B cell (primary cell): ENCODE measurements at regions not wholly inside any gene's neighbourhood (a gene's known extent, or its start where the extent isn't known, plus 50 kb on each side); places are given as distances from the start of the nearest gene placed in this dataset.

ENCODE experiments used
- ATAC-seq: fragments of 200-7000 bp; cut with Tn5 transposase; one replicate; pipeline ENCODE4 v1.10.0; 2021; ENCODE audit warnings: low read depth, mild to moderate bottlenecking, moderate number of reproducible peaks, moderate library complexity
- CTCF ChIA-PET: fragments of 350-600 bp; sonication (Branson Sonifier 250); formaldehyde crosslinking; loops from one replicate; lab custom pipeline; 2021; ENCODE audit warnings: antibody characterized with exemption, inconsistent platforms; lab: Charles Lee
- POLR2A ChIA-PET: fragments of 350-600 bp; sonication (Branson Sonifier 250); formaldehyde crosslinking; loops from one replicate; lab custom pipeline; 2021; ENCODE audit warnings: antibody characterized with exemption; lab: Charles Lee
- DNase-seq: peaks from one replicate; pipeline ENCODE4 v3.0.0; 2013
- H2AFZ ChIP-seq: 2 replicates; pipeline ENCODE4 v1.6.1; 2012; ENCODE audit warnings: mild to moderate bottlenecking, low read depth, low read length; ENCODE audit not compliant: insufficient read depth, poor library complexity, severe bottlenecking
- H3K27ac ChIP-seq, 2 donors: 1 replicate in 1 of 2; 2 replicates in 1 of 2; pipeline ENCODE4 v1.5.1; 2012 to 2013; ENCODE audit warnings: low read length in 2 of 2, mild to moderate bottlenecking in 2 of 2, moderate library complexity in 1 of 2
- H3K27me3 ChIP-seq, 4 experiments: fragments of 200-600 bp in 1 of 4; sonication (generic) in 1 of 4; replicated peaks in 1 of 4; 1 replicate in 2 of 4; 2 replicates in 2 of 4; pipeline versions ENCODE4 v1.6.1 to v1.7.0; 2013 to 2016; ENCODE audit warnings: low read length in 3 of 4, mild to moderate bottlenecking in 2 of 4, mixed read lengths in 1 of 4, moderate library complexity in 1 of 4; ENCODE audit not compliant: insufficient read depth in 4 of 4, control insufficient read depth in 3 of 4; ENCODE audit errors: control extremely low read depth in 1 of 4
- H3K36me3 ChIP-seq, 2 experiments: replicated peaks in 1 of 2; 1 replicate in 1 of 2; 2 replicates in 1 of 2; pipeline versions ENCODE4 v1.6.1 to v1.7.1; 2013; ENCODE audit warnings: low read length in 1 of 2; ENCODE audit not compliant: insufficient read depth in 2 of 2, control insufficient read depth in 1 of 2; ENCODE audit errors: control extremely low read depth in 1 of 2, extremely low read depth in 1 of 2
- H3K4me1 ChIP-seq, 2 donors: fragments of 200-600 bp in 1 of 2; sonication (generic) in 1 of 2; 1 replicate in 1 of 2; 2 replicates in 1 of 2; pipeline versions ENCODE4 v1.5.1 to v1.6.1; 2013 to 2017; ENCODE audit warnings: low read length in 2 of 2; ENCODE audit not compliant: control insufficient read depth in 2 of 2, insufficient read depth in 2 of 2
- H3K4me2 ChIP-seq: replicated peaks from 2 replicates; pipeline ENCODE3; 2012; ENCODE audit warnings: mild to moderate bottlenecking, low read depth, low read length; ENCODE audit not compliant: poor library complexity, severe bottlenecking
- H3K4me3 ChIP-seq, 5 experiments: fragments of 200-600 bp in 1 of 5; sonication (generic) in 1 of 5; 1 replicate in 3 of 5; 2 replicates in 2 of 5; pipeline versions ENCODE4 v1.5.1 to v1.7.0; 2011 to 2016; ENCODE audit warnings: low read length in 4 of 5, mild to moderate bottlenecking in 4 of 5, low read depth in 2 of 5, control low read depth in 1 of 5, moderate library complexity in 1 of 5; ENCODE audit not compliant: insufficient read depth in 1 of 5; ENCODE audit errors: control extremely low read depth in 1 of 5, extremely low read depth in 1 of 5
- H3K79me2 ChIP-seq: fragments of 200-600 bp; sonication (generic); one replicate; pipeline ENCODE4 v1.6.0; 2016; ENCODE audit warnings: low read length; ENCODE audit not compliant: control insufficient read depth, insufficient read depth
- H3K9ac ChIP-seq: fragments of 200-600 bp; sonication (generic); 2 replicates; pipeline ENCODE4 v1.6.1; 2017; ENCODE audit warnings: mild to moderate bottlenecking, low read length, moderate library complexity
- H3K9me3 ChIP-seq, 3 donors: one replicate each; pipeline versions ENCODE4 v1.6.1 to v1.7.1; 2013; ENCODE audit warnings: low read length in 2 of 3; ENCODE audit not compliant: control insufficient read depth in 2 of 3, insufficient read depth in 1 of 3; ENCODE audit errors: control extremely low read depth in 1 of 3
- H4K20me1 ChIP-seq: 2 replicates; pipeline ENCODE4 v1.6.0; 2012; ENCODE audit warnings: mild to moderate bottlenecking, low read length; ENCODE audit not compliant: insufficient read depth, control insufficient read depth, poor library complexity, severe bottlenecking
- H3K27ac Mint-ChIP-seq: one replicate; pipeline ENCODE4 v1.8.0; 2021; ENCODE audit warnings: mixed read lengths
- H3K27me3 Mint-ChIP-seq: one replicate; pipeline ENCODE4 v1.8.0; 2021; ENCODE audit warnings: mixed read lengths
- H3K4me1 Mint-ChIP-seq: one replicate; pipeline ENCODE4 v1.8.0; 2021; ENCODE audit warnings: mixed read lengths
- H3K4me3 Mint-ChIP-seq: one replicate; pipeline ENCODE4 v1.8.0; 2021; ENCODE audit warnings: mixed read lengths
- H3K9me3 Mint-ChIP-seq: one replicate; pipeline ENCODE4 v1.8.0; 2022; ENCODE audit warnings: mixed read lengths; ENCODE audit not compliant: insufficient read depth
- EZH2 ChIP-seq: IDR thresholded peaks from 2 replicates; pipeline ENCODE4 v1.6.1; 2012; ENCODE audit warnings: borderline replicate concordance, low read depth, mild to moderate bottlenecking, moderate library complexity, low read length; ENCODE audit not compliant: insufficient read depth, poor library complexity, severe bottlenecking
- WGBS: methylation state at CpG from one replicate; pipeline ENCODE4 v1.1.5; 2013; ENCODE audit warnings: missing lambda C conversion rate; ENCODE audit not compliant: insufficient coverage; 5-methylcytosine and 5-hydroxymethylcytosine counted together
- intact Hi-C: fragments of 100-400 bp; cut with micrococcal nuclease; formaldehyde crosslinking; loops from one replicate; pipeline ENCODE4 v1.10.0; 2022
- TF ChIP-seq, protein P1 (sequence below): fragments of 200-600 bp; IDR thresholded peaks from one replicate; pipeline ENCODE4 v1.8.0; 2022; ENCODE audit warnings: antibody characterized with exemption, mild to moderate bottlenecking

DNA sequence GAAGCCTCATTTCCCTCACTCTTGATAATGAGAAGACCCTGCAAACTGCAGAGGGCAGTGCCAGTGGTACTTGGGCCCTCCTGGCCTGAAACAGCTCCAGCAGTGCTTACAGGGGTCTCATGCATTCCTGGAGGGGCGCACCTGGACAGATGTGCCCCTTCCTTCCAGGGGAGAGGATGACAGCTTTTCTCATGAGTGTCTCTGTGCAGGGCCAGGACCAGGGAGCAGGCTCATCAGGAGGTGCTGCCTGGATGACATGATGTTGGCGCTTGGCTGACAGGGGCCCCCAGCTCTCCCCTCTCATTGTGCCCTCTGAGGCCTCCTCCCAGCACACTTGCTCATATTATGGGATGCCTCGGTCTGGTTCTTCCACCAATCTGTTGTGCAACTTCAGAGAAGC lies 95.1 kb upstream of the MYCN start:
- TF ChIP-seq, protein P1, sequence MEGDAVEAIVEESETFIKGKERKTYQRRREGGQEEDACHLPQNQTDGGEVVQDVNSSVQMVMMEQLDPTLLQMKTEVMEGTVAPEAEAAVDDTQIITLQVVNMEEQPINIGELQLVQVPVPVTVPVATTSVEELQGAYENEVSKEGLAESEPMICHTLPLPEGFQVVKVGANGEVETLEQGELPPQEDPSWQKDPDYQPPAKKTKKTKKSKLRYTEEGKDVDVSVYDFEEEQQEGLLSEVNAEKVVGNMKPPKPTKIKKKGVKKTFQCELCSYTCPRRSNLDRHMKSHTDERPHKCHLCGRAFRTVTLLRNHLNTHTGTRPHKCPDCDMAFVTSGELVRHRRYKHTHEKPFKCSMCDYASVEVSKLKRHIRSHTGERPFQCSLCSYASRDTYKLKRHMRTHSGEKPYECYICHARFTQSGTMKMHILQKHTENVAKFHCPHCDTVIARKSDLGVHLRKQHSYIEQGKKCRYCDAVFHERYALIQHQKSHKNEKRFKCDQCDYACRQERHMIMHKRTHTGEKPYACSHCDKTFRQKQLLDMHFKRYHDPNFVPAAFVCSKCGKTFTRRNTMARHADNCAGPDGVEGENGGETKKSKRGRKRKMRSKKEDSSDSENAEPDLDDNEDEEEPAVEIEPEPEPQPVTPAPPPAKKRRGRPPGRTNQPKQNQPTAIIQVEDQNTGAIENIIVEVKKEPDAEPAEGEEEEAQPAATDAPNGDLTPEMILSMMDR, result no peak
- TF ChIP-seq EZH2, result no peak
- Histone ChIP-seq H3K36me3 (no peaks in the 10 kb centered on the region), H3K27ac (no peak overlapping the region), H3K4me1 (no peaks in the 10 kb centered on the region), H3K79me2 (no peaks in the 10 kb centered on the region), H3K27me3 (no peaks in the 10 kb centered on the region), H3K9ac (no peak overlapping the region), H4K20me1 (no peaks in the 10 kb centered on the region), H2AFZ (no peak overlapping the region), H3K4me2 (no peak overlapping the region), H3K4me3 (no peak overlapping the region), H3K9me3 (peaks cover 0 to 23% (median 0%) of the 10 kb centered on the region in 3 donors)
- H3K9me3 Mint-ChIP-seq, result no peaks in the 10 kb centered on the region
- H3K27ac Mint-ChIP-seq, result no peak overlapping the region
- WGBS, result 95% methylated on average over 2 of the region's 3 CpGs
- DNase-seq (no peak), ATAC-seq (no peak)
- POLR2A ChIA-PET, result no interaction called here
- H3K4me1 Mint-ChIP-seq, result no peaks in the 10 kb centered on the region
- H3K27me3 Mint-ChIP-seq, result no peaks in the 10 kb centered on the region
- CTCF ChIA-PET, result no interaction called here
- no peak overlapping the region for H3K4me3 Mint-ChIP-seq
- intact Hi-C loops, result no loop called here

- Mint-ChIP-seq H3K27ac (no peak overlapping the region), H3K27me3 (no peaks in the 10 kb centered on the region), H3K4me3 (no peak overlapping the region), H3K4me1 (no peaks in the 10 kb centered on the region), H3K9me3 (no peaks in the 10 kb centered on the region)
- DNase-seq (no peak), ATAC-seq (no peak)
- TF ChIP-seq, protein P1, result no peak
- POLR2A ChIA-PET, result no interaction called here
- CTCF ChIA-PET, result no interaction called here
- Histone ChIP-seq H3K9me3 (peaks cover 0 to 23% (median 0%) of the 10 kb centered on the region in 3 donors), H3K27ac (no peak overlapping the region), H3K4me1 (no peaks in the 10 kb centered on the region), H2AFZ (no peak overlapping the region), H3K4me3 (no peak overlapping the region), H3K9ac (no peak overlapping the region), H3K4me2 (no peak overlapping the region), H4K20me1 (no peaks in the 10 kb centered on the region), H3K79me2 (no peaks in the 10 kb centered on the region), H3K27me3 (no peaks in the 10 kb centered on the region), H3K36me3 (no peaks in the 10 kb centered on the region)
- intact Hi-C loops, result no loop called here
- 96% methylated on average over 10 of the region's 10 CpGs for WGBS
These were observed 94.5 kb upstream of the MYCN start for GRCh38 chr2:15845737-15846405.
